ENCODE measurements at regions not wholly inside any gene's neighbourhood (a gene's known extent, or its start where the extent isn't known, plus 50 kb on each side); places are given as distances from the start of the nearest gene placed in this dataset.

DNA sequence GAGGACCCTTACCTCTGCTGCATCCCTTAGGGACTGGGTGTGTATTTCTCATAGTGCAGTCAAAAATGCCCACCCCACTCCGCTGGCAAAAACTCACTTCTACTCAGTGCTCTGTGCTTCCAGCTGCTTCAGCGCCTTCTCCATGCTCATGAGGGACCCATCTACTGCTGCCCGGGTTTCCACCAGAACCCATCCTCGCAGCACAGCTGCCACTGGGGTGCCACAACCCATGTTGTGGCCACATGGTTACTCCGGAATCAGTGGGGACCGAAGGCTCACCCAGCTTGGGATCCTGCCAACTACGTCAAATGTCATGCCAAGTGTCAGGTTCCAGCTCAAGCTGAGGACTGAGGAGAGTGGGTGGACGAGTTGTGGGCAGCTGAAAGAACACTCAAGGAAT, 774.2 kb upstream of the EYS start:
- intact Hi-C loops (cut with micrococcal nuclease): no loop called here

DNA sequence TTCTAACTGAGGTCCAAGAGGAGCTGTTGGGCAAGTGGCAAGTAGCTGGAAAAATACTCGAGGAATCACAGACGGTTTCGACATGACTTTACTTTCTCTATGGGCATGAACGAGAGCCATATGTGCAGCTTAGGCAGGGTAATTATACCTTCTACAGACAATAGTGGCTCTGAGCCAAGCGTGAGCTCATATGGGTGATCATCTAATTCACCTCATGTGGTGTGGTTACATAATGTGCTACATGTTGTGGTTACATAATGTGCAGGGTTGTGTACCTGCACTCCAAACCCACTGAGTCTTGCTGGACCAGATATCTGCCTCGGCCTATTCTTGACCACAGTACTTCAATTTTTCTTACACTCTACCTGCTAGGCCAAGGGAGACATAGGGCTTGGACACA, 771.7 kb upstream of the EYS start:
- 0% methylated on average over 6 of the region's 6 CpGs for WGBS (ENCODE audit: insufficient coverage, low coverage, missing lambda C conversion rate)
- Histone ChIP-seq H3K9me1 (ENCODE audit: control insufficient read depth, insufficient read depth, low read length) (no peaks in the 10 kb centered on the region), H3K27ac (ENCODE audit: extremely low read depth, low read depth, low read length) (no peak overlapping the region), H3K4me1 (replicated peaks in 1 of 2; ENCODE audit: control insufficient read depth in 2 of 2, insufficient read depth in 2 of 2, low read length in 2 of 2) (no peaks in the 10 kb centered on the region), H3K27me3 (ENCODE audit: control insufficient read depth in 2 of 2, insufficient read depth in 2 of 2, low read length in 2 of 2) (no peaks in the 10 kb centered on the region), H2AFZ (ENCODE audit: low read depth, low read length) (no peak overlapping the region), H3K4me2 (ENCODE audit: insufficient read depth, low read length) (no peak overlapping the region), H4K20me1 (replicated peaks; ENCODE audit: control insufficient read depth, insufficient read depth, low read length) (no peaks in the 10 kb centered on the region), H3K9ac (ENCODE audit: insufficient read depth in 1 of 2, low read depth in 2 of 2, low read length in 2 of 2) (no peak overlapping the region), H3K36me3 (ENCODE audit: control insufficient read depth, insufficient read depth, low read length) (no peaks in the 10 kb centered on the region), H3K79me2 (ENCODE audit: control insufficient read depth, insufficient read depth, low read length) (no peaks in the 10 kb centered on the region), H3K4me3 (no peak overlapping the region), H3K9me3 (replicated peaks; ENCODE audit: control insufficient read depth, insufficient read depth, low read depth, low read length) (no peaks in the 10 kb centered on the region)
- intact Hi-C loops (cut with micrococcal nuclease) (no loop called here), in situ Hi-C loops (cut with MboI) (no loop called here)
- ChIA-PET CTCF (ENCODE audit: low intra/inter-chr PET ratio) (no interaction called here), POLR2A (interaction anchor here (1.1 kb wide), 1 partner anchor 210 kb away, joined by 3 read pairs; no protein-coding TSS in a partner anchor)
- DNase-seq (ENCODE audit: extremely low read depth in 1 of 4, low spot score in 3 of 4) (no peak), ATAC-seq (no peak), FAIRE-seq (no peak)
- BruUV-seq (replicated peaks): no TSS peak
- no peak for TF ChIP-seq PHF21A (IDR thresholded peaks at IDR 0.05; ENCODE audit: borderline replicate concordance, low read depth)
- TF ChIP-seq MYBL2 (IDR thresholded peaks at IDR 0.05; ENCODE audit: low read depth): no peak
- no peak for TF ChIP-seq MYBL2 (CRISPR knock-in tag; IDR thresholded peaks at IDR 0.05; ENCODE audit: borderline replicate concordance)
- TF ChIP-seq, protein P1, sequence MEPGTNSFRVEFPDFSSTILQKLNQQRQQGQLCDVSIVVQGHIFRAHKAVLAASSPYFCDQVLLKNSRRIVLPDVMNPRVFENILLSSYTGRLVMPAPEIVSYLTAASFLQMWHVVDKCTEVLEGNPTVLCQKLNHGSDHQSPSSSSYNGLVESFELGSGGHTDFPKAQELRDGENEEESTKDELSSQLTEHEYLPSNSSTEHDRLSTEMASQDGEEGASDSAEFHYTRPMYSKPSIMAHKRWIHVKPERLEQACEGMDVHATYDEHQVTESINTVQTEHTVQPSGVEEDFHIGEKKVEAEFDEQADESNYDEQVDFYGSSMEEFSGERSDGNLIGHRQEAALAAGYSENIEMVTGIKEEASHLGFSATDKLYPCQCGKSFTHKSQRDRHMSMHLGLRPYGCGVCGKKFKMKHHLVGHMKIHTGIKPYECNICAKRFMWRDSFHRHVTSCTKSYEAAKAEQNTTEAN (CRISPR knock-in tag; IDR thresholded peaks at IDR 0.05): no peak
- no peak for TF ChIP-seq KLF1 (tag; IDR thresholded peaks at IDR 0.05)
- TF ChIP-seq HNRNPH1 (optimal IDR thresholded peaks at IDR 0.05; ENCODE audit: low read depth, low read length): no peak
- TF ChIP-seq ZZZ3 (IDR thresholded peaks at IDR 0.05): no peak
- TF ChIP-seq, protein P2, sequence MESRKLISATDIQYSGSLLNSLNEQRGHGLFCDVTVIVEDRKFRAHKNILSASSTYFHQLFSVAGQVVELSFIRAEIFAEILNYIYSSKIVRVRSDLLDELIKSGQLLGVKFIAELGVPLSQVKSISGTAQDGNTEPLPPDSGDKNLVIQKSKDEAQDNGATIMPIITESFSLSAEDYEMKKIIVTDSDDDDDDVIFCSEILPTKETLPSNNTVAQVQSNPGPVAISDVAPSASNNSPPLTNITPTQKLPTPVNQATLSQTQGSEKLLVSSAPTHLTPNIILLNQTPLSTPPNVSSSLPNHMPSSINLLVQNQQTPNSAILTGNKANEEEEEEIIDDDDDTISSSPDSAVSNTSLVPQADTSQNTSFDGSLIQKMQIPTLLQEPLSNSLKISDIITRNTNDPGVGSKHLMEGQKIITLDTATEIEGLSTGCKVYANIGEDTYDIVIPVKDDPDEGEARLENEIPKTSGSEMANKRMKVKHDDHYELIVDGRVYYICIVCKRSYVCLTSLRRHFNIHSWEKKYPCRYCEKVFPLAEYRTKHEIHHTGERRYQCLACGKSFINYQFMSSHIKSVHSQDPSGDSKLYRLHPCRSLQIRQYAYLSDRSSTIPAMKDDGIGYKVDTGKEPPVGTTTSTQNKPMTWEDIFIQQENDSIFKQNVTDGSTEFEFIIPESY (CRISPR knock-in tag; IDR thresholded peaks at IDR 0.05): no peak
- TF ChIP-seq, protein P3, sequence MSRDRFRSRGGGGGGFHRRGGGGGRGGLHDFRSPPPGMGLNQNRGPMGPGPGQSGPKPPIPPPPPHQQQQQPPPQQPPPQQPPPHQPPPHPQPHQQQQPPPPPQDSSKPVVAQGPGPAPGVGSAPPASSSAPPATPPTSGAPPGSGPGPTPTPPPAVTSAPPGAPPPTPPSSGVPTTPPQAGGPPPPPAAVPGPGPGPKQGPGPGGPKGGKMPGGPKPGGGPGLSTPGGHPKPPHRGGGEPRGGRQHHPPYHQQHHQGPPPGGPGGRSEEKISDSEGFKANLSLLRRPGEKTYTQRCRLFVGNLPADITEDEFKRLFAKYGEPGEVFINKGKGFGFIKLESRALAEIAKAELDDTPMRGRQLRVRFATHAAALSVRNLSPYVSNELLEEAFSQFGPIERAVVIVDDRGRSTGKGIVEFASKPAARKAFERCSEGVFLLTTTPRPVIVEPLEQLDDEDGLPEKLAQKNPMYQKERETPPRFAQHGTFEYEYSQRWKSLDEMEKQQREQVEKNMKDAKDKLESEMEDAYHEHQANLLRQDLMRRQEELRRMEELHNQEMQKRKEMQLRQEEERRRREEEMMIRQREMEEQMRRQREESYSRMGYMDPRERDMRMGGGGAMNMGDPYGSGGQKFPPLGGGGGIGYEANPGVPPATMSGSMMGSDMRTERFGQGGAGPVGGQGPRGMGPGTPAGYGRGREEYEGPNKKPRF (IDR thresholded peaks at IDR 0.05; ENCODE audit: low read depth, low read length): no peak

More for the DNA sequence above, 774.2 kb upstream of the EYS start:
- H3K9ac ChIP-seq (ENCODE audit: insufficient read depth in 1 of 2, low read depth in 2 of 2, low read length in 2 of 2): no peak overlapping the region
- POLR2A ChIA-PET: no interaction called here
- H3K27me3 ChIP-seq (ENCODE audit: control insufficient read depth in 2 of 2, insufficient read depth in 2 of 2, low read length in 2 of 2): no peaks in the 10 kb centered on the region
- no peaks in the 10 kb centered on the region for H3K4me1 ChIP-seq (replicated peaks in 1 of 2; ENCODE audit: control insufficient read depth in 2 of 2, insufficient read depth in 2 of 2, low read length in 2 of 2)
- FAIRE-seq: no peak
- no peaks in the 10 kb centered on the region for H4K20me1 ChIP-seq (replicated peaks; ENCODE audit: control insufficient read depth, insufficient read depth, low read length)
- no peak overlapping the region for H3K4me3 ChIP-seq
- no peak overlapping the region for H3K27ac ChIP-seq (ENCODE audit: extremely low read depth, low read depth, low read length)
- DNase-seq (ENCODE audit: extremely low read depth in 1 of 4, low spot score in 3 of 4): no peak
- H3K79me2 ChIP-seq (ENCODE audit: control insufficient read depth, insufficient read depth, low read length): no peaks in the 10 kb centered on the region
- no TSS peak for BruUV-seq (replicated peaks)
- H3K36me3 ChIP-seq (ENCODE audit: control insufficient read depth, insufficient read depth, low read length): no peaks in the 10 kb centered on the region
- in situ Hi-C loops (cut with MboI): no loop called here
- H3K9me3 ChIP-seq (replicated peaks; ENCODE audit: control insufficient read depth, insufficient read depth, low read depth, low read length): no peaks in the 10 kb centered on the region
- ATAC-seq: no peak
- WGBS (ENCODE audit: insufficient coverage, low coverage, missing lambda C conversion rate): 0% methylated on average over 8 of the region's 8 CpGs
- TF ChIP-seq RAD51 (IDR thresholded peaks at IDR 0.05; ENCODE audit: borderline replicate concordance, low read depth) (no peak), CREM (IDR thresholded peaks at IDR 0.05; ENCODE audit: low read depth) (no peak), MEF2A (IDR thresholded peaks at IDR 0.05; ENCODE audit: control insufficient read depth, low read depth, low read length) (no peak), SRSF7 (optimal IDR thresholded peaks at IDR 0.05; ENCODE audit: low read depth, low read length) (no peak), FOXM1 (IDR thresholded peaks at IDR 0.05; ENCODE audit: low read depth) (no peak), FOXM1 (CRISPR knock-in tag; IDR thresholded peaks at IDR 0.05; ENCODE audit: low read depth) (no peak), ATF1 (CRISPR knock-in tag; IDR thresholded peaks at IDR 0.05) (no peak), ATF1 (tag; IDR thresholded peaks at IDR 0.05) (no peak)
- CTCF ChIA-PET (ENCODE audit: low intra/inter-chr PET ratio): interaction anchor here (0.6 kb wide), 1 partner anchor 77 kb away, joined by 3 read pairs; no protein-coding TSS in a partner anchor
- no peak overlapping the region for H3K4me2 ChIP-seq (ENCODE audit: insufficient read depth, low read length)
- H2AFZ ChIP-seq (ENCODE audit: low read depth, low read length): no peak overlapping the region
- no peaks in the 10 kb centered on the region for H3K9me1 ChIP-seq (ENCODE audit: control insufficient read depth, insufficient read depth, low read length)

Data from K562 (cell line).